ENCODE measurements at regions not wholly inside any gene's neighbourhood (a gene's known extent, or its start where the extent isn't known, plus 50 kb on each side); places are given as distances from the start of the nearest gene placed in this dataset.

DNA sequence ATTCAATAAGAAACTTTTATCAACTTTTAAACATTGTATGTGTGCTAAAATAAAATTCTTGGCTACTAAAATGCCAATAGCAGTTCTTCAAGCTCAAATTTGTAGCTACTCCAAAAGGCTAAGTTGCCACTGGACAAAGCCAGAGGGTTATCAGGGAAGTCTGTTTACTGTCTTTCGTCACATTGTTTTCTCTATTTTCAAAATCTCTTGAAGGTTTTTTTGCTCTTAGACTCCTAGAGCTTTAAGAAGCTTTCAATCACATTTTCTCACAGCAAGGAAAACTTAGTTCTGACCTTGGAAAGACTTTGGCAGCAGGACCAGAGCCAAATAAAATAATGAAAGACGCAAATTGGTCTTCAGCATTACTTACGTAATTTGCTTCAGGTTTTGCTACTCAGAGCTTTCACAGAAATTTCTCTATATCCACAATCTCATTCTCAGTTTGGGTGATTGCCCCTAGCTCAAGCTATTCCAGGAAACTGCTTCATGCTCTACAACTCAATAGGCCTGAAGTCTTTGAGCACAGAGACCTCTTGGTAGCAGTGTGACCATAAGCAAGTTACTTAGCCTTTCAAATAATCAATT lies 257.7 kb downstream of the GABRG2 start:
- DNase-seq: no peak

DNA sequence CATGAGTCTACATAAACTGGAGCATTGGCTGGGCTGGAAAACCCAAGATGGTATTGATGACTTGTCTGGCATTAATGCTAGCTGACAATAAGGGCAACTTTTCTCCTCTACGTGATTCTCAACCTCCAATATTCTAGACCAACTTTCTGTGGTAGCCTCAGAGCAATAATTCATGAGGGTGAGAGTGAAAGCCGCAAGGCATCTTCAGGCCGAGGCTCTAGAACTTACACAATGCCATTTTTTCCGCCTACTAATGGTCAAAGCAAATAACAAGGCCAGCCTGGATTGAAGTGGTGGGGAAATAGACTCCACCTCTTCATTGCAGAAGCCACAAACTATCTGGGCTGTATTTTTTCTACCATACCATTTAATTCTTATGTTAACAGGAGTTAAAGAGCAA lies 267.4 kb downstream of the GABRG2 start:
- DNase-seq: no peak

DNA sequence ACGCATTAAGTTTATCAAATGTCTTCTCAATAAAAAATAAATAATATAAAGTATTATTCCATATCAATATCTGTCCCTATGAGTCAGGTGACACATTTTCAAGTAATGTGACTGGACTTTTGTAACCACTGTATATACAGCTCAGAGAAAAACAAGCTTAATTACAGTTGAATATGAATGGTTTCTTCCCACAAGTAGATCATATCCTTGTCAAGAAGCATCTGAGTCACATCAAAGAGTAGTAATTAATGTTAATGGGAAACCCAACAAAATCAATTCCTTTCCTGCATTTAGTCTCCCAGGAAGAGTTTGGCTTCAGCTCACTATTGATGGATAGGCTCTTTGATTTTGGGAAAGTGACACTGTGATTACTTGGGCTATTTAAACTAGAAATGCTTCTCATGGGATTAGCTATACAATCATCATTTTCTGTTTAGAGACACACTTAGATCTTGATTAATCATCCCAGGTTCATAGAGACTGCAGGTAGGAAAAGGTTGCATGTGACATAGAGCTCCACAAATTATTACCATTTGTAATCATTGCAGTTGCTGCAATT lies 292.9 kb downstream of the GABRG2 start:
- DNase-seq: no peak

DNA sequence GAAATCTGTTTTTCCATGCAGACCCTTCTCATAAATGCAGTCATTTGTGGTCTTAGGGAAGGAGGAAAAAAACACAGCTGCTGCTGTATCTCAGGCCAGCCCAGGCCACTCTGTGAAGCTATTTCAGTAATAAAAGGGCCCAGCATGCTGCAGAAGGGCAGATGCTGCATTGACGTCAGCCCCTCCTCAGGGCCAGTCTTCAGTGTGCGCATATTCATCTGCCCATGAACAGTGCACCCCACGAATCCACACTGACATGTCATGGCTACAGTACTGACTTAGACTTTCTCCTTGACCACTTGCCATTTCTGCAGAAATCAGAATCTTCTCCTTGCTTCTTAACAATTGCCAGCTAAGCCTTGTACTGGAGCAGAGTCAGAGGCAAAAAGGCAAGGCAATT lies 304.7 kb downstream of the GABRG2 start:
- no peak for DNase-seq

DNA sequence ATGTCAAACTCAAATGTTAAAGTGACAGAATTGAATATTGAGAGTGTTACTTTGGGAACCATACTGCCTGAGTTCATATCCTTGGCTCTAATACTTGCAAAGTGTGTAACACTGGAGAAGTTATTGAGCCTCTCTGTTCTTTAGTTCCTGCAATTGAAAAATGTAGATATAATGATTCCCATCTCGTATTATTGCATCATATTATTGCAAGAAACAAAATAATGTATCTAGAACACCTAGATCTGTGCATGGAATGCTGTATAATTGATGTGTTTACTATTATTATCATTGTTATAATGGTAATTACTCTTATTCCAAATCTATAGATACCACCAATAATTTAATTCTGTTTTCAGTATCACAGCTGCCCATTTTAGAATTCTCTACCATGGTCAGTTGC lies 310.3 kb downstream of the GABRG2 start:
- no peak for DNase-seq

DNA sequence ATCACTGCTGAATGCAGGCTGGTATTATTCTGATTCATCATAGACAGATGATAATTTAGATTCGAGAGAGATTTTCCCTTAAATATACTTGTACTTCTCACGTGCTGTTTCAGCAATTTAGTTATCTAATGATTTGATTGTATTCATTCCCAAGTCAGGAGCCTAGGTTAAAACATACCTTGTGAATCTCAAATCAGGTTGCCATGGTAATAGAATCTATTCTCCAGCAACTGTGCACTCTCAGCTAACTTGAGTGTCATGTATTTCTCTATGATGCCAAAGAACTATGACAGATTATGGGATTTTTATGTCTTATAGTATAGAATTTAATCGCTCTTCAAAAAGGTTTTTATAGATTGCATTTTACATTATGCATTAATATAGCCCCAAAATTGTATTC lies 315.3 kb downstream of the GABRG2 start:
- no peak for DNase-seq

DNA sequence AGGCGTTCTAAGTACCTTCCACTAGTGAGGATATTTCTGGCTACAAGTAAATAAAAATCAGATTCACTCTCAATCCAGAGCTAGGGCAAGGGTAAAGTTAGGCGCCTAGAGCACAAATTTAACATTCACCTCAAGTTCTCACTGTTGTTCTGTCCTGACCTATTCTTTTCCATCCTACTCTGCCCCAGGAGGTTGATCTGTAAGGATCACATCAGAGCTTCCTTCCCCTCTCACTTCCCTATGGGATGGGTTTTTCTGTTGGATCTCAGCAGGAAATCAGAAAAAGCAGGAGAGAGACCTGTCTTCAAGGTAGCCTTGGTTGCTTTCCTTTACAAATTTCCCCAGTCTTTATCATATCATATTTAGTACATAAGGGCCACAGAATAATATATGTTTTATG lies 316.7 kb downstream of the GABRG2 start:
- no peak for DNase-seq

DNA sequence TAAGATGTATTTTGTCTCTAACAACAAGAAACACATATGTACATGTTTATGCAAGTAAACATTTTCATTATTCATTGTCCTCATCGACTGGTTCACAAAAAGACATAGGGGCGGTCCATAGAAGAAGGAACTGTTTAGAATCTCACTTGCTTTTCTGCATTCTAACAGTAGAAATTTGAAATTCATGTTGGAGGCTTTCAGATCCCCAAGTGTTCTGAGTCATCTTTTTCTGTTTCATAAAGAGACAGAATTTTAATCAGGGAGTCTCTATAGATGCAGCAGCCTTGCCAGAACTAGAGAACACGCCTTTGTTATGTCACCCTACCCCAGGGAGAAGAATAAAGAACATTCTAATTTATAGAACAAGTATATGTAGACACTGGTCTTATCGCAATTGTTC lies 324.3 kb downstream of the GABRG2 start:
- no peak for DNase-seq

DNA sequence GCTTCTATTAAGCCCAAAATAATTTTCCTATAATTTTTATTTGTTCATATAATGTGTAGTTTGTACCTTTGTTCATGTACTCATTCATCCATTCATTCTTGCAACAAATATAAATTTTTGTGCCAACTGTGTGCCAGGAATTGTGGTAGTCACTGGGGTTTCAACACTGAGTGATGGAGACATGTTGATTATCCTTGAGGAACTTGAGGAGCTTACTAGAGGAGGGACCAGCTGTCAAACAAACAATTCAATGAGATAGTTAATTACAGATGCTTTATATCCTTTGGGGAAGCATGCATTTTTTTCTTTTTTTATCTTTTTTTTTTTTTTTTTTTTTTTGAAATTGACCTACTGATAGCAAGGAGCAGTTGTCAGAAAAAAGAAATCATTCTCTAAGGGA lies 324.8 kb downstream of the GABRG2 start:
- no peak for DNase-seq

DNA sequence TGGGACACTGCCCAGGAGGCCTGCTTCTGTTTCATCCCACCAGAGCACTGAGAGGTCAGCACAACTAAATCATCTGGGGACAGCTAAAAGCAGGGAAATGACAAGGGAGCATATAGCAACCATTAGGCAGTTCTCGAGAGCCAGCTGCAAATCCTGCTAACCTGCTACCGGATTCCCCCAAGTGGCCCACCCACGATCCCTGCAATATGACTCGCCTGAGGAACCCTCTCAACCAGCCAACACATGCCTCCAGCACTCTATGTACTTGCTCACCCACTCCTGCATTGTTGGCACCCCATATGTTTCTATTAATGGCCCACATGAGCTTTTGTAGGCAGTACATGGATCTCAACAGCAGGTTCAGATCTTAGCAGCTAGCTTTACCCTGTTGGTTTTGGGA lies 326.0 kb downstream of the GABRG2 start:
- DNase-seq: no peak

DNA sequence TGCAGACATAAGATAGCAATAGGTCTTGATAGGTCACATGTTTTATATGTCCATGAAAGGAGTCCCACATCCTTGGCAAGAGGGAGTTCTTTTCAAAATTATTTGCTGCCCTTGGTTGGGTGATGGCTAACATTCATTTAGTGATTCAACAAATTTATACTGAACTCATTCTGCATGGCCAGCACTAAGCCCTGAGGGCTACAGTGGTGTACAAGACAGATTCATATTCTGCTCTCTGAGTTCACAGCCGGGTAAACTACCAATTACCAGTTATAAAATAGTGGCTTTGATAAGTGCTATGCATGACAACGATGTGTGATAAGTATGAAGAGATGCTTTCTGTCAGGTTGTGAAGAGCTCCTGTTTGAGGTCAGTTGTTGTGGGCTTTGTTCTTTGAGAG lies 340.0 kb downstream of the GABRG2 start:
- DNase-seq: no peak

DNA sequence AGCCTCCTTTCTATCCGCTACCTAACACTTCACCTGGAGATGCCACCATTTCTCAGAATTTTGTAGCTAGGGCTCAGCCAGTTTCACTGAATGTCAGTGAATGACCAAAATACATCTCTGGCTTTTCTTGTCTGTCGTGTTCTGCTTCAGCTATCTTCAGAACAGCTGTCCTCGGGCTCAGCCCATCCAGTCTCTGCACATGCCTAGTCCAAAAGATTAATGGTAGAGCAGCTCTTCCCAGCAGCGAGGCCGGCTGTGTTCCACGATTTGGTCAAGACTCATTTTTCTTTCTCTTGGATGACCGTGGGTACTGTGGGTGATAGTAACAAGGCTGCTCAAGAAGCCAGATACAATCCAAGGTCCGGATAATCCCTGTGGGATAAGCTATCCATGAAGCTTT lies 342.8 kb downstream of the GABRG2 start:
- DNase-seq: no peak

DNA sequence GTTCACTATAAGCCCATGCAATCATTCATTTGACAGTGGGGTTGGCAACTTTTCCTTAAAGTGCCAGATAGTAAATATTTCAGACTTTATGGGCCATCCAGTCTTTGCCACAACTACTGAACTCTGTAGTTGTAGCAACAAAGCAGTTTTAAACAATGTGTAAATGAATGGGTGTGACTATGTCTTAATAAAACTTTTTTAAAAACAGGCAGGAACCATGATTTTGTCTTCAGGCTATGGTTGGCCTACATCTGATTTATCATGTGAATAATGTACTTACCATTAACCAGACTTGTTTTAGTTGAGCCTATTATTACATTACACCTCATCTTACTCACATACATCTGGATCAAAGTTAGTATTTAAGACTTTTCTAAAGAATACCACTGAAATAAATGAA lies 361.6 kb downstream of the GABRG2 start:
- no peak for DNase-seq

DNA sequence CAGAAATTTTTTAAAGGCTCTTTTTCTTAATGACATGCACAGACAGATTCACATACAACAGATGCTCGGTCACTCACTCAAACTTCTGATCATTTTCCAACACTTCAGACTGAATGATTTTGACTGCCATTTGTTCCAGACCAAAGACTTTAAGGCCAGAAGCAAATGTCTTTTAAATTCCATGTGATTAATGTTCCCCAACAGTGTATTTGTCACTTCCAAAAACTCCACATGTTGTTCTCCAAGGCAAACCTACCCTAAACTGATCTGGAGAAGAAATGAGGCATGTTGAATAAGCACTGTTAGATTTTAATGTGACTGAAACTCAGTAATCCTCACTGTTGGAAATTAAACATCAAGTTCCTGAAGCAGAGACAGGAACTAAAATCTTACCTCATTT lies 366.7 kb downstream of the GABRG2 start:
- DNase-seq: no peak

DNA sequence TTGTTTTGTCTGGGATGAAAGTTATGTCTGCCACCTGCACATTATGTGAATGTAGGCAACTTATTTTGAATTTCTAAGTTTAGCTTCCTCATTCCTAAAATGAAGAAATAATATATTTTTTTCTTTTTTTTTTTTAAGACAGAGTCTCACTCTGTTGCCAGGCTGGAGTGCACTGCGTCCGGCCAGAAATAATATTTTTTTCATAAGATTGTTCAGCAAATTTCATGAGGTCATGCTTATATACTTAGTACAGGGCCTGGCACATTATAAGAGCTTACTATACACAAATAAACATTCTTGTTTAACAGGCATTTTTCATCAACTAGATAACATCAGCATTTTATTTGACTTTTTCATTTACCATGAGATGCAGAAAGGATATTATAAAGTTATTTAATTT lies 368.5 kb downstream of the GABRG2 start:
- DNase-seq: no peak

DNA sequence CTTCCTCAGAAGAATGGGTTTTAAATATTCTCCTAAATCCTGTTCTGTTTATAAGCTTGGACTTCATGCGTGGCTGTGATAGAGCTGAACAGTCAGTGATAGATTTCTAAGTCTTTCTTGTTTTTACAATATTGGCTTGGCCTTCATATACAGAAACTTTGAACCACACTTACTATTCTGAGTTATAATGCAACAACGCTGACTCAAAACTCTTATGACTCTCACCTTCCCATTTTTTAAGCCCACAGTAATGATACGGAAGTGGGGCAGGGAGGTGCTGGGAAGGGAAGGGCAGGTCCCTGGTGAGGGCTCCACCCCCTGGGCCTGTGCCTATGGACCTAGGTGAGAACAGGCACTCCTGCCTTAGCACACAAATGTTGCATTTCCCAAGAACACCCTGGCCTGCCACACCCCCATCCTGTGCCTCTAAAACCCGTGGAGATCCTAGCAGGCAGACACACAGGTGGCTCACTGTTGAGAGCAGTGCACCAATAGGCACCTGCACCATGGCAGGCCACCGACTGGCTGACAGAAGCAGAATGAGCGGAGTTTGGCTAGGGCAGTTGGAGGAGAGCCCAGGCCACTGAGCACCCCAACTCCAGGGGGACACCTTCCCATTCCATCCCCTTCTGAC lies 376.7 kb downstream of the GABRG2 start:
- DNase-seq: no peak

DNA sequence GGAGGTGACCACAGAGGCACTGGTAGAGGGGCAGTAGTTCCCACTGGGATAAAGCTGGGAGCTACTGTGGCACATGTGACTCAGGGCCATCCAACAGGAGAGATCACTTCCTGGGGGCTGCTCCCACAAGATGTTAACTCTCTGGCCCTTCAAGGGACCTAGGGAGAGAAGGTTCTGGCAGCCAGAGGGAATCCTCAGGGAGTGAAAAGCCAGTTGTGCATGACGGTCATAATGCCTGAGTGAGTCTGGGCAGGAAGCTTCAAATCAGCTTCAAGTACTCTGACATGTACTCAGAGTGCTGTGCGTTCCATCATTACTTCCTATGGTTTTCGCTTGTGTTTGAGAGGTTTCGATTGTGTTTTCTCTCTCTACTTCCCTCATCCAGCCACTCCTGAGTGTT lies 388.5 kb downstream of the GABRG2 start:
- DNase-seq: no peak

DNA sequence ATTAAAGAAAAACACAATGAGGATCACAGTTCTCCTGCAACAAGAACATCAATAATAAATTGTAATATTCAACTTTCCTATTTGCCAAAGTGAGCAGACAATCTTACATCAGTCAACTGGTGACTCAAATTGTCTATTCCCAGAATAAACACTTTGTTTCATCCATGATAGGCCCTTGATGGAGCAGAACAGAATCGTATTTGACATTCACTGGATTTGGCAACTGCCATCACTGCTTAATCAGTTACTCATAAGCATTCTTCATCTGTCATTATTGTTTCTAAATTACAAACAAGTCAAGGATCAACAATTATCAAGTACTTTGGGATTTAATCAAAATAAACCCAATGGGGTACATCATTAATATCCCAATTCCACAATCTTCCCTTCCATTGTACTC lies 398.4 kb downstream of the GABRG2 start:
- no peak for DNase-seq

DNA sequence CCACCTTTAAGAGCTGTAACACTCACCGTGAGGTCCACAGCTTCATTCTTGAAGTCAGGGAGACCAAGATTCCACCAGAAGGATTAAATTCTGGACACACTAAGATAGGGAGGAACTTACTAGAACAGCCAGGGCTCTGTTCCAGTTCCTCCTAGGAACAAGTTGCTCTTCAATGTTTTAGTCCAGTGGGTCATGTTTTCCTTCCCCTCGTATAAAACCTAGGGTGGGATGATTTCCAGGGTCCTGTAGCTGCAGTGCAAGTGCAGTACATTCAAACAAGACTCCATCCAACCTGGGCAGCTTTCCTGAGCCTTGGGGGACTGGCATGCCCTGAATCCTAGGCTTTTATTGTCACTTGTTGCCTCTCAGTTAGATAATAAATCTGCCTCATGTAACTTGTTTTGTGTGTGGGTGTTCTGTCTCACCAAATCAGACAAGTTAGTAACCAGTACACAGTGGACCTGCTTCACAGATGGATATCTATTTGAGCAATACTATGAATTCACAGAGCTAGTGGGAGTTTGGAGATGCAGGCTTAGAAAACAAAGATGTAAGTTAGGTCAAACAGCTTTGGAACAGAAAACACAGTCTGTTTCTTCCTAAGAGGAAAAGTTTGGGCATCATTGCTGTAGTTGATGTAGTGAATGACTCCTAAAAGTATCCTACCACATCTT lies 405.6 kb downstream of the GABRG2 start:
- no peak for DNase-seq

DNA sequence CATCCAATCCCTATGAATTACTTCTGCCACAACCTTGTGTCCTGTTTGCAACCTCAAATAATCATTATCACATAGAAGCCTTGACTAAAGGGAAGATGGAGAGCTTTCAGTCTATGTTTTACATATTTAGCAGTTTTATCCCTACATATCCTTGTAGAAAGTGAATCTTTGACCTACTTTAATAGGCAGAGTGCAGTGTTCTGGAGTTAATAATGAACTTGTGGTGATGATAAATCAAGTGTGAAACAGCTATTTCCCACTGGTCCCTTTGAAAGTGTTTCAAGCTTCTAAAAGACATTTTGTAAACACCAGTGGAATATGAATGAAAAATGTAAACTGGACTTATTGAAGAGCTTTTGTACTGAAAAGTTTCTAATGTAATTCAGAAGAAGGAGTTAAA lies 406.7 kb downstream of the GABRG2 start:
- DNase-seq: no peak

DNA sequence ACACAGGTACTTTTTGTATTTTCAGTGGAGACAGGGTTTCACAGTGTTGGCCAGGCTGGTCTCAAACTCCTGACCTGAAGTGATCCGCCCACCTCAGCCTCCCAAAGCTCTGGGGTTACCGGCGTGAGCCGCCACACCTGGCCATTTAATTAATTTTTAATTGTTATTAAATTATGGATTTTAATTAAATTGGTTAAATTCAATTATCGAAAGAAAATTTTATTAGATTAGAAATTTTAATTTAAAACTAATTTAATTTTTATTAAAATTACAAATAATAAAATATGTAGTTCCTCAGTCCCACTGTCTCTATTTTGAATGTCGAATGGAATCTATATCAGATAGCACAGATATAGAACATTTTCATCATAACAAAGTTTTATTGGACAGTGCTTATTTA lies 416.5 kb downstream of the GABRG2 start:
- no peak for DNase-seq

DNA sequence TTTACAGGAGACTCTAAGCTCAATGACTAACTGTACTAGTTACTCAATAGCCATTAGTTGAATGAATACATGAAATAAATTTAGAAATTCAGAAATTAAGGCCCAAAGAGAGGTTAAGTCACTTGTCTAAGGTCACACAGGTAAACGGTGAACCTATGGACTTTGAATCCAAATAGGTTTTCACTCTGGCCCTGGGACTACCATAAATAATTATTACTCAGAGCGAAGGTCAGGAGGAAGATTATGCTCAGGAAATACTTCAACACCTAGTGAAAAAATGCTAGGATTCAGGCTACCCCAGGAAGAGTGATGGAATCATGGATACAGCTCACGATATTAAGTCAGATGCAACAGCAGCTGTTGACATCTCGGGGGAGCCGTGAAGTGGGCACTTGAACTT lies 417.4 kb downstream of the GABRG2 start:
- DNase-seq: no peak

DNA sequence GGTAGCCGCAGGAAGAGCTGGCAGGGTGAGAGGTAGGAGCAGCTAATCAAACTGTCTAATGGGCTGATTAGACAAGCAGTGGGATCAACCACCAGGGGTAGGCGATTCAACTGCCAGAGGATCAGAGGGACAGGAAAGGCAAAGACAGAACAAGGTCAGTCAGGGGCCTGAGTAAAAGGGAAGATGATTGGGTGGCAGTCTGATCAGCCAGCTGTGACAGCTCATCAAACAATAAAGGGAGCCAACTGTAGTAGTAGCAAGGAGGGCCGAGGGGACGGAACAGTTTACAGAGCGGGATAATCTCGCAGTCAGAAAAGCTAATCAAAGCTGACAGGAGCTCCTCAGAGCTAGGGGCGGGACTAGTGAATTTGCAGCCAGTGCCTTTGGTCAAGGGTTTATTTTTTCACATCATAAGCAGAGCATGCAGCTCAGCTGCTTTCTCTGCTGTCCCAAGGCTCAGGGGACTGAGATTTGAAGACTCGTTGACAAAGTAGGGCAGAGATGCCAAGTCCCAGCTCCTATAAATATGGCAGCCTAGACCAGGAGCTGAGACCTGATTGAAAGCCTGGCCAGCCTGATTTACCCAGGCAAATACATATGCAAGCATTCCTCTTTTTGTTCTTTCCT lies 418.2 kb downstream of the GABRG2 start:
- DNase-seq: no peak
